ENCODE measurements at regions not wholly inside any gene's neighbourhood (a gene's known extent, or its start where the extent isn't known, plus 50 kb on each side); places are given as distances from the start of the nearest gene placed in this dataset.

- no peaks in the 10 kb centered on the region for H3K4me1 ChIP-seq
- DNase-seq = peak in 1 of 5 donors; percentile 29
- H3K4me3 ChIP-seq = peak overlapping the region in 10 of 12 donors; percentile 10 to 52 (median 40)
- WGBS, 4 donors = 75 to 87% (median 80%) methylated on average over 32 of the region's 32 CpGs
- intact Hi-C loops (cut with DNase I) = no loop called here
- peak overlapping the region in 1 of 12 donors; percentile 27 for H3K27ac ChIP-seq
- no peaks in the 10 kb centered on the region for H3K36me3 ChIP-seq
- no peak for TF ChIP-seq POLR2A (IDR thresholded peaks at IDR 0.05)
- TF ChIP-seq, protein P1, sequence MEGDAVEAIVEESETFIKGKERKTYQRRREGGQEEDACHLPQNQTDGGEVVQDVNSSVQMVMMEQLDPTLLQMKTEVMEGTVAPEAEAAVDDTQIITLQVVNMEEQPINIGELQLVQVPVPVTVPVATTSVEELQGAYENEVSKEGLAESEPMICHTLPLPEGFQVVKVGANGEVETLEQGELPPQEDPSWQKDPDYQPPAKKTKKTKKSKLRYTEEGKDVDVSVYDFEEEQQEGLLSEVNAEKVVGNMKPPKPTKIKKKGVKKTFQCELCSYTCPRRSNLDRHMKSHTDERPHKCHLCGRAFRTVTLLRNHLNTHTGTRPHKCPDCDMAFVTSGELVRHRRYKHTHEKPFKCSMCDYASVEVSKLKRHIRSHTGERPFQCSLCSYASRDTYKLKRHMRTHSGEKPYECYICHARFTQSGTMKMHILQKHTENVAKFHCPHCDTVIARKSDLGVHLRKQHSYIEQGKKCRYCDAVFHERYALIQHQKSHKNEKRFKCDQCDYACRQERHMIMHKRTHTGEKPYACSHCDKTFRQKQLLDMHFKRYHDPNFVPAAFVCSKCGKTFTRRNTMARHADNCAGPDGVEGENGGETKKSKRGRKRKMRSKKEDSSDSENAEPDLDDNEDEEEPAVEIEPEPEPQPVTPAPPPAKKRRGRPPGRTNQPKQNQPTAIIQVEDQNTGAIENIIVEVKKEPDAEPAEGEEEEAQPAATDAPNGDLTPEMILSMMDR (IDR thresholded peaks at IDR 0.05) = no peak
- H3K9me3 ChIP-seq = peaks cover 0 to 11% (median 0%) of the 10 kb centered on the region in 12 donors
- no peaks in the 10 kb centered on the region for H3K27me3 ChIP-seq
- ATAC-seq = peak in 2 of 4 donors; percentile 31 to 50
These were observed 154.1 kb upstream of the ZSWIM2 start for GRCh38 chr2:187003038-187003554.

- H3K27ac ChIP-seq = no peak overlapping the region
- intact Hi-C loops (cut with DNase I) = no loop called here
- TF ChIP-seq POLR2A (IDR thresholded peaks at IDR 0.05) = no peak
- TF ChIP-seq, protein P1 (IDR thresholded peaks at IDR 0.05) = no peak
- ATAC-seq (no peak), DNase-seq (no peak)
- peaks cover 0 to 11% (median 0%) of the 10 kb centered on the region in 12 donors for H3K9me3 ChIP-seq
- WGBS, 4 donors = 92 to 97% (median 94%) methylated on average over 13 to 18 of the region's 18 CpGs
- no peak overlapping the region for H3K4me3 ChIP-seq
- H3K27me3 ChIP-seq = no peaks in the 10 kb centered on the region
- no peaks in the 10 kb centered on the region for H3K4me1 ChIP-seq
- no peaks in the 10 kb centered on the region for H3K36me3 ChIP-seq
These were observed 153.3 kb upstream of the ZSWIM2 start for GRCh38 chr2:187002242-187002641.

DNA sequence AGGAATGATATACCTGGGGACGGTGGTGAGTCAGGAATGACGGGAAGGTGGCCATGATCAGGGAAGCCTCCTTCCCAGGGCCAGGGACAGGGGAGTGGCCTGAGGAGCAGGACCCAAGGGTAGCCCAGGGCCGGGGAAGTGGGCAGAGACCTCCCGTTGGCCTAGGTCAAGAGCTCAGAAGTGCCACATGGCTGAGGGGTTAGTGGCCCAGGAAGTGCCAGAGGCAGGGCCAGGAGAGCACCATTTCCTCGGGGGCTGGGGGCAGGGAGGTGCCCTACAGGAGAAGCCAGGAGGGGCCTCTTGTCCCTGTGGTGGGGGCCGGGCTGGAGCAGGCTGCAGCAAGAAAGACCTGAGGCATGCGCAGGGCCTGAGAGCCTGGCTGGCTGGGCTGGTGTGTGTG lies 152.3 kb upstream of the ZSWIM2 start:
- no peaks in the 10 kb centered on the region for H3K27me3 ChIP-seq
- no peak overlapping the region for H3K4me3 ChIP-seq
- no peaks in the 10 kb centered on the region for H3K36me3 ChIP-seq
- WGBS, 4 donors = 86 to 96% (median 94%) methylated on average over 5 to 7 of the region's 7 CpGs
- intact Hi-C loops (cut with DNase I) = no loop called here
- no peaks in the 10 kb centered on the region for H3K4me1 ChIP-seq
- no peak overlapping the region for H3K27ac ChIP-seq
- DNase-seq = no peak
- peaks cover 0 to 11% (median 0%) of the 10 kb centered on the region in 12 donors for H3K9me3 ChIP-seq
- TF ChIP-seq, protein P1 (IDR thresholded peaks at IDR 0.05) = no peak
- no peak for TF ChIP-seq POLR2A (IDR thresholded peaks at IDR 0.05)
- ATAC-seq = no peak

DNA sequence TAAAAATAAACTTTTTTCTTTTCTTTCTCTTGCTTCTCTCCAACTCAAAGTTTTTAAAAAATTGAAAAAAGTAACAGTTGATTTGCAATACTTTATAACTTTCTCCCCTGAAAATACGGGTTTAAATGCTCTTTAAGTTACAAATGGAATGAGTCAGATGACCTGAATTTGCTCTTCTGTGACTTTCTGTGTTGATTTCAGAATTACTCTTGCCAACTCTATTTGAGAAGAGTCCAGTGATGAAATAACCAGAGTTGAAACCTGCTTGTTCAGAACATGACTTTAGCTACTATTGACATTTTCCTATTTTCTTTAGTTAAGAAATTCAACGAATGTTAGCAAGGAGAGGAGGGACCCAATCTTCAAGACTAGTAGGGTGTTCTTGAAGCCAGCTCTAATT lies 146.1 kb upstream of the ZSWIM2 start:
- H3K9me3 ChIP-seq = peaks cover 0 to 5% (median 1%) of the 10 kb centered on the region in 12 donors
- TF ChIP-seq POLR2A (IDR thresholded peaks at IDR 0.05) = no peak
- TF ChIP-seq, protein P1 (IDR thresholded peaks at IDR 0.05) = no peak
- no peaks in the 10 kb centered on the region for H3K36me3 ChIP-seq
- H3K4me3 ChIP-seq = no peak overlapping the region
- H3K4me1 ChIP-seq = peaks cover 0 to 6% (median 0%) of the 10 kb centered on the region in 12 donors
- 67 to 77% (median 72%) methylated on average over 2 of the region's 2 CpGs for WGBS, 4 donors
- DNase-seq (no peak), ATAC-seq (no peak)
- H3K27ac ChIP-seq = no peak overlapping the region
- intact Hi-C loops (cut with DNase I) = loop anchor here in 1 of 10 donors (10.0 kb wide), 1 partner anchor 460 kb away; no protein-coding TSS in a partner anchor
- no peaks in the 10 kb centered on the region for H3K27me3 ChIP-seq

Measured in heart left ventricle (tissue), 16 donors.